Loucy (cell line): ENCODE measurements at regions not wholly inside any gene's neighbourhood (a gene's known extent, or its start where the extent isn't known, plus 50 kb on each side); places are given as distances from the start of the nearest gene placed in this dataset.

Experiments
- H2AFZ ChIP-seq: fragments of 200-600 bp; sonication (generic); 2 replicates; pipeline ENCODE4 v1.6.0; 2016; ENCODE audit warnings: antibody characterized with exemption, mild to moderate bottlenecking, low read length, moderate library complexity
- H3F3A ChIP-seq: fragments of 200-600 bp; 2 replicates; pipeline ENCODE4 v1.6.0; 2016; ENCODE audit warnings: antibody characterized with exemption, low read depth, mild to moderate bottlenecking
- H3K27me3 ChIP-seq: fragments of 200-600 bp; sonication (generic); 2 replicates; pipeline ENCODE4 v1.6.1; 2014; ENCODE audit warnings: low read length, mild to moderate bottlenecking; ENCODE audit not compliant: insufficient read depth, poor library complexity, severe bottlenecking
- H3K36me3 ChIP-seq: fragments of 200-600 bp; sonication (generic); 2 replicates; pipeline ENCODE4 v1.6.1; 2016; ENCODE audit warnings: low read length; ENCODE audit not compliant: insufficient read depth
- H3K4me1 ChIP-seq: fragments of 200-600 bp; sonication (generic); 2 replicates; pipeline ENCODE4 v1.5.1; 2014; ENCODE audit warnings: low read length, mild to moderate bottlenecking; ENCODE audit not compliant: insufficient read depth, poor library complexity, severe bottlenecking
- H3K4me2 ChIP-seq: fragments of 200-600 bp; sonication (generic); 2 replicates; pipeline ENCODE4 v1.6.0; 2014; ENCODE audit warnings: antibody characterized with exemption, low read length, low read depth, mild to moderate bottlenecking; ENCODE audit not compliant: poor library complexity, severe bottlenecking
- H3K4me3 ChIP-seq: fragments of 200-600 bp; sonication (generic); 2 replicates; pipeline ENCODE4 v1.5.1; 2014; ENCODE audit warnings: low read length, mild to moderate bottlenecking, mixed read lengths; ENCODE audit not compliant: poor library complexity, severe bottlenecking
- H3K79me2 ChIP-seq: fragments of 200-600 bp; sonication (generic); 2 replicates; pipeline ENCODE4 v1.6.1; 2014; ENCODE audit warnings: low read length; ENCODE audit not compliant: insufficient read depth
- H3K9ac ChIP-seq: fragments of 200-600 bp; sonication (generic); 2 replicates; pipeline ENCODE4 v1.6.0; 2014; ENCODE audit warnings: mild to moderate bottlenecking, low read depth, low read length, moderate library complexity; ENCODE audit not compliant: poor library complexity, severe bottlenecking
- H3K9me2 ChIP-seq: fragments of 200-600 bp; sonication (generic); replicated peaks from 2 replicates; pipeline ENCODE4 v1.6.1; 2016; ENCODE audit warnings: low read depth, low read length, mixed read lengths
- H3K9me3 ChIP-seq: fragments of 200-600 bp; sonication (generic); 2 replicates; pipeline ENCODE4 v1.6.1; 2014; ENCODE audit warnings: mild to moderate bottlenecking, antibody characterized with exemption, low read length, low read depth; ENCODE audit not compliant: insufficient read depth
- H4K20me1 ChIP-seq: fragments of 200-600 bp; sonication (generic); 2 replicates; pipeline ENCODE4 v1.6.0; 2014; ENCODE audit warnings: antibody characterized with exemption, low read length, mild to moderate bottlenecking; ENCODE audit not compliant: insufficient read depth, poor library complexity, severe bottlenecking
- CTCF ChIP-seq: fragments of 200-600 bp; sonication (generic); conservative IDR thresholded peaks from 2 replicates; pipeline ENCODE4 v1.5.1; 2014; ENCODE audit warnings: mild to moderate bottlenecking, antibody characterized with exemption, low read length
- EZH2phosphoT487 ChIP-seq: fragments of 200-600 bp; IDR thresholded peaks from 2 replicates; pipeline ENCODE4 v1.6.1; 2018; ENCODE audit warnings: antibody characterized with exemption, mild to moderate bottlenecking, moderate library complexity, borderline replicate concordance

GRCh38 chr3:110069761-110070160 is 732.4 kb upstream of the DPPA4 start:
- no peaks in the 10 kb centered on the region for H3K4me1 ChIP-seq
- TF ChIP-seq CTCF = no peak
- TF ChIP-seq EZH2phosphoT487 = no peak
- H2AFZ ChIP-seq = no peak overlapping the region
- H3K27me3 ChIP-seq = no peaks in the 10 kb centered on the region
- no peaks in the 10 kb centered on the region for H3K9me2 ChIP-seq
- H3K9me3 ChIP-seq = no peaks in the 10 kb centered on the region
- no peak overlapping the region for H3K4me3 ChIP-seq
- H3K36me3 ChIP-seq = no peaks in the 10 kb centered on the region
- H3K4me2 ChIP-seq = no peak overlapping the region
- H3F3A ChIP-seq = no peaks in the 10 kb centered on the region
- H3K79me2 ChIP-seq = no peaks in the 10 kb centered on the region
- no peak overlapping the region for H3K9ac ChIP-seq
- H4K20me1 ChIP-seq = no peaks in the 10 kb centered on the region

- Histone ChIP-seq H3K27me3 (no peaks in the 10 kb centered on the region), H3K36me3 (no peaks in the 10 kb centered on the region), H3K9me2 (no peaks in the 10 kb centered on the region), H3K4me2 (no peak overlapping the region), H3K79me2 (no peaks in the 10 kb centered on the region), H3K4me1 (no peaks in the 10 kb centered on the region), H2AFZ (no peak overlapping the region), H4K20me1 (no peaks in the 10 kb centered on the region), H3K9me3 (no peaks in the 10 kb centered on the region), H3K9ac (no peak overlapping the region), H3F3A (no peaks in the 10 kb centered on the region), H3K4me3 (no peak overlapping the region)
- TF ChIP-seq EZH2phosphoT487 = no peak
- TF ChIP-seq CTCF = no peak
Observed at GRCh38 chr3:110070161-110070916, 733.0 kb upstream of the DPPA4 start.

GRCh38 chr3:110074095-110074494 is 736.7 kb upstream of the DPPA4 start:
- Histone ChIP-seq H3K4me1 (no peaks in the 10 kb centered on the region), H3K4me3 (no peak overlapping the region), H3K36me3 (no peaks in the 10 kb centered on the region), H3K27me3 (no peaks in the 10 kb centered on the region), H3K9me3 (no peaks in the 10 kb centered on the region), H3K79me2 (no peaks in the 10 kb centered on the region), H4K20me1 (no peaks in the 10 kb centered on the region), H3K9ac (no peak overlapping the region), H2AFZ (no peak overlapping the region), H3K9me2 (no peaks in the 10 kb centered on the region), H3F3A (no peaks in the 10 kb centered on the region), H3K4me2 (no peak overlapping the region)
- no peak for TF ChIP-seq EZH2phosphoT487
- no peak for TF ChIP-seq CTCF
